Erythroblast (primary cell): ENCODE measurements at regions not wholly inside any gene's neighbourhood (a gene's known extent, or its start where the extent isn't known, plus 50 kb on each side); places are given as distances from the start of the nearest gene placed in this dataset.

ENCODE experiments used
- GATA1 ChIP-seq: IDR thresholded peaks from 2 replicates; pipeline ENCODE4 v1.6.1; 2011; ENCODE audit warnings: low read depth, mild to moderate bottlenecking, control low read depth, low read length, moderate library complexity
- POLR2A ChIP-seq: IDR thresholded peaks from 2 replicates; pipeline ENCODE4 v1.6.1; 2011; ENCODE audit warnings: mild to moderate bottlenecking, low read length

DNA sequence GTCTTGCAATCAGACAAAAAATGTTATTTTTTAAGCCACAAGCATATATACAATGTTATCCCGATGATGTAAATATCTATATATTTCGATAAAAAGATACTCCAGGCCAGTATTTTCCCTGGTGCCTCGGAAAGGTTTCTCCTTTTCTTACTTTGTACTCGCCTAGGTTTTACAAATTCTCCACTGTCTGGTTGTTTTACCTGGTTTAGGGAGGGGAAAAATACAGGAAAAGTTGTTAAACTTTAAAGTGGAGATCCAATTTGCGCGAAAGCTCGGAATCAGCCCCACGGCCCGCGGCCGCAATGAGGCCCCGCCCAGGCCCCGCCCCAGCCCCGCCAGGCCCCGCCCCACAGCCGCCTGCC, 58.4 kb upstream of the WNT7B start:
- no peak for TF ChIP-seq POLR2A
- TF ChIP-seq GATA1 = no peak
